Mesothelial cell of epicardium (in vitro differentiated cells): ENCODE measurements at regions not wholly inside any gene's neighbourhood (a gene's known extent, or its start where the extent isn't known, plus 50 kb on each side); places are given as distances from the start of the nearest gene placed in this dataset.

Source experiments
- DNase-seq, 2 experiments: peaks; one replicate each; pipeline ENCODE4 v3.0.0; 2021; ENCODE audit warnings: low spot score in 2 of 2; ENCODE audit not compliant: unreplicated experiment in 2 of 2
- H3K27ac Mint-ChIP-seq: 2 replicates; pipeline ENCODE4 v1.8.0; 2021; ENCODE audit warnings: mixed read lengths
- H3K27me3 Mint-ChIP-seq: 2 replicates; pipeline ENCODE4 v1.8.0; 2021; ENCODE audit warnings: low read depth, mixed read lengths
- H3K36me3 Mint-ChIP-seq: 2 replicates; pipeline ENCODE4 v1.8.0; 2021; ENCODE audit warnings: mixed read lengths
- H3K4me1 Mint-ChIP-seq: 2 replicates; pipeline ENCODE4 v1.8.0; 2021; ENCODE audit warnings: mixed read lengths
- H3K4me3 Mint-ChIP-seq: 2 replicates; pipeline ENCODE4 v1.8.0; 2021; ENCODE audit warnings: mild to moderate bottlenecking, moderate library complexity, mixed read lengths
- H3K9me3 Mint-ChIP-seq: 2 replicates; pipeline ENCODE4 v1.8.0; 2021; ENCODE audit warnings: mixed read lengths
- CTCF ChIP-seq: fragments of 200-600 bp; sonication (generic); IDR thresholded peaks from one replicate; pipeline ENCODE4 v1.5.0; 2021; ENCODE audit warnings: antibody characterized with exemption; ENCODE audit not compliant: unreplicated experiment

GRCh38 chr9:108762348-108763055, 93.3 kb downstream of the ACTL7B start:
- H3K27ac Mint-ChIP-seq: no peak overlapping the region

DNA sequence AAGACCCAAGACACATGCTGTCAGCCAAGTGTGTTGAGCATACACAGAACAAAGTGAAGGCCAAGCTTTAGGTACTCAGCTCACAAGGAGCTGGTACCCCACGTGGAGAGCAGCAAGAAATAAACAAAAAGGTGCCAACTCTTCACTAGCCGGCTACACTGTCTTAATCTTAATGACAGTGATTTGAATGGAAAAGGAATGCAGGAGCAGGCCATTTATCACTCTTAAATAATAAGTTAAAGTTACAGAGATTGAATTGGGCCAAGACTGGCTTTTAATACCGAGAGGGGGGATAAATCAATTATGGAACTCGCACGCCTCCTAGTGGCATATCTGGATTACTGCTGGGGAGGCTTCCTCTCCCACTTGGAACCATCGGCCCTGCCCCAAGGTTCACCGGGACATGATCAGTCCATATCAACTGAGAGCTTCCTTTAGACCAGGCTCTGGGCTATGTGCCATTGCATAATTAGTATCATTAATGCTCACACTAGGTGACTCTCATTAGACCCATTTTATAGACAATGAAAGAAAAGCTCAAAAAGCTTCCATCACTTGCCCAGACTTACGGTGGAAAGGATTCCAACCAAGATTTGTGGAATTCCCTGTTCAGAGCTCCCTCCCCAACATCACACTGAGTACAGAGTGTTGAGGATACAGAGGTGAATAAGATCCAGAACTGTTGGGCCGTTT, 94.0 kb downstream of the ACTL7B start:
- peak; percentile 85 for TF ChIP-seq CTCF
- no peak overlapping the region for H3K27ac Mint-ChIP-seq
- H3K9me3 Mint-ChIP-seq: peaks cover 3% of the 10 kb centered on the region
- H3K4me3 Mint-ChIP-seq: no peak overlapping the region
- H3K4me1 Mint-ChIP-seq: peaks cover 11% of the 10 kb centered on the region
- H3K36me3 Mint-ChIP-seq: peaks cover 2% of the 10 kb centered on the region
- peak in 1 of 2 experiments; percentile 64 for DNase-seq
- H3K27me3 Mint-ChIP-seq: peaks cover 2% of the 10 kb centered on the region

More at GRCh38 chr9:108762348-108763055, 93.3 kb downstream of the ACTL7B start:
- TF ChIP-seq CTCF: no peak
- Mint-ChIP-seq H3K27me3 (peaks cover 2% of the 10 kb centered on the region), H3K36me3 (peaks cover 2% of the 10 kb centered on the region), H3K9me3 (peaks cover 3% of the 10 kb centered on the region), H3K4me3 (no peak overlapping the region), H3K4me1 (peaks cover 11% of the 10 kb centered on the region)
- DNase-seq: no peak

GRCh38 chr9:108760841-108761240, 94.9 kb downstream of the ACTL7B start:
- no peak for TF ChIP-seq CTCF
- Mint-ChIP-seq H3K36me3 (peaks cover 2% of the 10 kb centered on the region), H3K27me3 (peaks cover 2% of the 10 kb centered on the region), H3K27ac (no peak overlapping the region), H3K9me3 (peaks cover 3% of the 10 kb centered on the region), H3K4me1 (peaks cover 11% of the 10 kb centered on the region), H3K4me3 (no peak overlapping the region)
- no peak for DNase-seq

DNA sequence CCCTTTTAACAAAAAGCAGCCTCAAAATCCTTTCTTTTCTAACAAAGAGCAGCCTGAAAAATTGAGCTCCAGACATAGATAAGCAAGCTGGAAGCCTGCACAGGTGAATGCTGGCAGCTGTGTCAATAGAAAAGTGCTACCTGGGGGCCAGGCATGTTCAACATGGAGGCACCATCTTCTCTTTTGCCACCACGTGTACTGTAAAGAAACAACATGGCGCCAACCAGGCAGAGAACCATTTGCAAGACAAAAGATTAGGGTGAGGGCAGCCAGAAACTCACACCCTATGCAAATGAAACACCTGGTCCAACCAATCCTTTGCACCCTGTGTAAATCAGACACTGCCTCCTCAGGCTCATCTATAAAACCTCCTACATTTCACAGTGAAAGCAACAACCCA, 96.0 kb downstream of the ACTL7B start:
- TF ChIP-seq CTCF: no peak
- H3K36me3 Mint-ChIP-seq: peaks cover 2% of the 10 kb centered on the region
- no peak for DNase-seq
- H3K27ac Mint-ChIP-seq: no peak overlapping the region
- H3K4me3 Mint-ChIP-seq: no peak overlapping the region
- peaks cover 11% of the 10 kb centered on the region for H3K4me1 Mint-ChIP-seq
- peaks cover 1% of the 10 kb centered on the region for H3K27me3 Mint-ChIP-seq
- peaks cover 3% of the 10 kb centered on the region for H3K9me3 Mint-ChIP-seq

DNA sequence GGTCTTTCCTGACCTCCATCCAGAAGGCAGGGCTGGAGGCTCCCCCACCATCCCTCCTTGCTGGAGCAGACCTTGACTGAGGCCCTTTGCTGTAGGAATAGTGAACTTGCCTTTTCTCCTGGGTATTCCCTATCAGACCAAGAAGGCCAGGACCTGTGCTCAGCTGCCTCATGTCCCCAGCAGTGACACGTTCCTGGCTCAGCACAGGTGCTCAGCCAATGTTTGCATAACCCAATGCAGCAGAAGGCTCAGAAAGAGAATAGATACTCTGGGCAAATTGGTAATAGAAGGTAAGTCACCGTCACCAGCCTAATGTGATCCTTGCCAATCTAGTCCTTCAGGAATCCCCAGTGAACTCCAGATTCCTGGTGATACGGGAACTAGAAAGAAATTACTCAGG, 96.4 kb downstream of the ACTL7B start:
- peaks cover 3% of the 10 kb centered on the region for H3K9me3 Mint-ChIP-seq
- H3K27me3 Mint-ChIP-seq: no peaks in the 10 kb centered on the region
- H3K36me3 Mint-ChIP-seq: peaks cover 2% of the 10 kb centered on the region
- TF ChIP-seq CTCF: no peak
- peaks cover 11% of the 10 kb centered on the region for H3K4me1 Mint-ChIP-seq
- no peak overlapping the region for H3K4me3 Mint-ChIP-seq
- no peak overlapping the region for H3K27ac Mint-ChIP-seq
- DNase-seq: no peak
